K562 (cell line): ENCODE measurements at regions not wholly inside any gene's neighbourhood (a gene's known extent, or its start where the extent isn't known, plus 50 kb on each side); places are given as distances from the start of the nearest gene placed in this dataset.

ENCODE experiments used
- ARID1B ChIP-seq: fragments of 450-650 bp; IDR thresholded peaks from 2 replicates; pipeline ENCODE4 v1.6.1; 2016; ENCODE audit warnings: antibody characterized with exemption, mild to moderate bottlenecking, inconsistent platforms
- ASH1L ChIP-seq: fragments of 450-650 bp; IDR thresholded peaks from 2 replicates; pipeline ENCODE4 v1.6.1; 2018; ENCODE audit warnings: borderline replicate concordance, mild to moderate bottlenecking, low read depth; ENCODE audit not compliant: partially characterized antibody
- BMI1 ChIP-seq: fragments of 150-350 bp; IDR thresholded peaks from 2 replicates; pipeline ENCODE4 v1.6.1; 2014; ENCODE audit warnings: low read length
- CEBPG ChIP-seq, 3 experiments: fragments of 200-800 bp in 1 of 3; sonication (Bioruptor generic) in 1 of 3; sonication (generic) in 1 of 3; formaldehyde crosslinking in 1 of 3; IDR thresholded peaks in 2 of 3; conservative IDR thresholded peaks in 1 of 3; 2 replicates each; pipeline versions ENCODE4 v1.6.1 to v1.8.0; 2016 to 2022; ENCODE audit warnings: missing compliant biosample characterization in 2 of 3, missing genetic modification characterization in 2 of 3, mild to moderate bottlenecking in 1 of 3, missing genetic modification reagents in 1 of 3
- FIP1L1 ChIP-seq: fragments of 200-400 bp; formaldehyde crosslinking; IDR thresholded peaks from 2 replicates; pipeline ENCODE4 v1.6.1; 2018; ENCODE audit warnings: mild to moderate bottlenecking, low read depth, low read length; ENCODE audit not compliant: poor library complexity, severe bottlenecking
- FOXM1 ChIP-seq, 2 experiments: fragments of 450-650 bp in 1 of 2; sonication (generic) in 1 of 2; formaldehyde crosslinking in 1 of 2; IDR thresholded peaks; 2 replicates each; pipeline versions ENCODE4 v1.6.1 to v1.9.0; 2017 to 2022; ENCODE audit warnings: low read depth in 2 of 2, mild to moderate bottlenecking in 2 of 2, missing genetic modification reagents in 1 of 2, moderate library complexity in 1 of 2
- GATA2 ChIP-seq: sonication (generic); formaldehyde crosslinking; IDR thresholded peaks from 2 replicates; pipeline ENCODE4 v1.4.0; 2020; ENCODE audit warnings: mild to moderate bottlenecking, missing genetic modification reagents
- HLTF ChIP-seq: fragments of 450-650 bp; IDR thresholded peaks from 2 replicates; pipeline ENCODE4 v1.6.1; 2016
- HMG20B ChIP-seq: fragments of 250-450 bp; sonication (Bioruptor Pico); IDR thresholded peaks from 2 replicates; pipeline ENCODE4 v1.5.0; 2021; ENCODE audit warnings: mild to moderate bottlenecking
- KAT8 ChIP-seq: fragments of 450-650 bp; IDR thresholded peaks from 2 replicates; pipeline ENCODE4 v1.6.1; 2016; ENCODE audit warnings: low read depth, mild to moderate bottlenecking
- MAZ ChIP-seq, 2 experiments: fragments of 450-650 bp in 1 of 2; sonication (generic) in 1 of 2; formaldehyde crosslinking; IDR thresholded peaks in 1 of 2; conservative IDR thresholded peaks in 1 of 2; 2 replicates each; pipeline versions ENCODE4 v1.4.0 to v1.5.0; 2020; ENCODE audit warnings: mild to moderate bottlenecking in 1 of 2, missing genetic modification reagents in 1 of 2
- NBN ChIP-seq: fragments of 450-650 bp; IDR thresholded peaks from 2 replicates; pipeline ENCODE4 v1.6.1; 2016; ENCODE audit warnings: low read depth, mild to moderate bottlenecking
- NELFE ChIP-seq: IDR thresholded peaks from 2 replicates; pipeline ENCODE4 v1.6.1; 2011; ENCODE audit warnings: mild to moderate bottlenecking; ENCODE audit not compliant: insufficient read depth, insufficient read length
- NR4A1 ChIP-seq, 2 experiments: fragments of 250-450 bp in 1 of 2; fragments of 450-650 bp in 1 of 2; sonication (Bioruptor Pico) in 1 of 2; IDR thresholded peaks; 2 replicates each; pipeline versions ENCODE4 v1.4.0 to v1.6.1; 2016 to 2020; ENCODE audit warnings: mild to moderate bottlenecking in 2 of 2, missing compliant biosample characterization in 1 of 2, missing genetic modification characterization in 1 of 2, moderate library complexity in 1 of 2
- PCBP2 ChIP-seq: fragments of 200-400 bp; formaldehyde crosslinking; IDR thresholded peaks from 2 replicates; pipeline ENCODE4 v1.6.1; 2018; ENCODE audit warnings: low read length, low read depth, mild to moderate bottlenecking, moderate library complexity; ENCODE audit not compliant: poor library complexity, severe bottlenecking
- POLR2A ChIP-seq: fragments of 450-650 bp; conservative IDR thresholded peaks from 2 replicates; pipeline ENCODE4 v1.6.1; 2016
- RAD51 ChIP-seq: fragments of 450-650 bp; IDR thresholded peaks from 2 replicates; pipeline ENCODE4 v1.7.1; 2016; ENCODE audit warnings: low read depth, mild to moderate bottlenecking, borderline replicate concordance
- SMARCC2 ChIP-seq: fragments of 450-650 bp; IDR thresholded peaks from 2 replicates; pipeline ENCODE4 v1.6.1; 2017; ENCODE audit warnings: antibody characterized with exemption, moderate library complexity, mild to moderate bottlenecking, low read depth
- SPI1 ChIP-seq: IDR thresholded peaks from 2 replicates; pipeline ENCODE4 v1.6.1; 2011; ENCODE audit warnings: low read depth, low read length, control low read depth, borderline replicate concordance
- TAF1 ChIP-seq: IDR thresholded peaks from 2 replicates; pipeline ENCODE4 v1.6.1; 2011; ENCODE audit warnings: mild to moderate bottlenecking, low read length, moderate library complexity; ENCODE audit not compliant: insufficient read depth, control insufficient read depth, severe bottlenecking; ENCODE audit errors: extremely low read depth
- WHSC1 ChIP-seq: IDR thresholded peaks from one replicate; pipeline ENCODE4 v1.6.1; 2012; ENCODE audit warnings: low read length, control low read depth, inconsistent platforms
- ZNF57 ChIP-seq: fragments of 450-650 bp; formaldehyde crosslinking; IDR thresholded peaks from 2 replicates; pipeline ENCODE4 v1.4.0; 2020; ENCODE audit warnings: mild to moderate bottlenecking, moderate library complexity
- TF ChIP-seq, protein P1 (sequence below): sonication (generic); formaldehyde crosslinking; IDR thresholded peaks from 2 replicates; pipeline ENCODE4 v1.8.0; 2022; ENCODE audit warnings: missing genetic modification reagents, mild to moderate bottlenecking, borderline replicate concordance
- TF ChIP-seq, protein P2 (sequence below): sonication (generic); formaldehyde crosslinking; IDR thresholded peaks from 2 replicates; pipeline ENCODE4 v1.8.1; 2022; ENCODE audit warnings: missing genetic modification reagents
- TF ChIP-seq, protein P3 (sequence below): fragments of 450-650 bp; formaldehyde crosslinking; IDR thresholded peaks from 2 replicates; pipeline ENCODE4 v1.4.0; 2020; ENCODE audit warnings: mild to moderate bottlenecking, moderate library complexity

DNA sequence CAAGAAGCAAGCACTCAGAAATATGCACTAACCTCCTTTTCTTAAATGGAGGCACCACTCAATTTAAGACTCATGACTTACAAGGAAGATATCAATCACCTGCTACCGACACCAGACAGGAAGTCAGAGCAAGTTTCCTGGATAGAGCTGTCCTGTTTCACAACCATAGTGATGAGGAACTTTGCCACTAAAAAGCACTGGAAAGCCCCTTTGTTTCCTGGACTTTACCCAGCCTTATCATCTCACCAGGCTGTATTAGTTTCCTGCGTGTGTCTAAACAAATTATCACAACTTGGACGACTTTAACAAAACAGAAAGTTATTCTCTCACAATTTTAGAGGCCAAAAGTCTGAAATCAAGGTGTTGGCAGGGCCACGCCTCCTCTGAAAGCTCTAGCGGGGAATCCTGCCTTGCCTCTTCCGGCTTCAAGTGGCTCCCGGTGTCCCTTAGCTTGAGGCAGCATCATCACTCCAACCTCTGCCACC, 253.8 kb upstream of the STXBP5 start (continued):
- TF ChIP-seq, protein P1, sequence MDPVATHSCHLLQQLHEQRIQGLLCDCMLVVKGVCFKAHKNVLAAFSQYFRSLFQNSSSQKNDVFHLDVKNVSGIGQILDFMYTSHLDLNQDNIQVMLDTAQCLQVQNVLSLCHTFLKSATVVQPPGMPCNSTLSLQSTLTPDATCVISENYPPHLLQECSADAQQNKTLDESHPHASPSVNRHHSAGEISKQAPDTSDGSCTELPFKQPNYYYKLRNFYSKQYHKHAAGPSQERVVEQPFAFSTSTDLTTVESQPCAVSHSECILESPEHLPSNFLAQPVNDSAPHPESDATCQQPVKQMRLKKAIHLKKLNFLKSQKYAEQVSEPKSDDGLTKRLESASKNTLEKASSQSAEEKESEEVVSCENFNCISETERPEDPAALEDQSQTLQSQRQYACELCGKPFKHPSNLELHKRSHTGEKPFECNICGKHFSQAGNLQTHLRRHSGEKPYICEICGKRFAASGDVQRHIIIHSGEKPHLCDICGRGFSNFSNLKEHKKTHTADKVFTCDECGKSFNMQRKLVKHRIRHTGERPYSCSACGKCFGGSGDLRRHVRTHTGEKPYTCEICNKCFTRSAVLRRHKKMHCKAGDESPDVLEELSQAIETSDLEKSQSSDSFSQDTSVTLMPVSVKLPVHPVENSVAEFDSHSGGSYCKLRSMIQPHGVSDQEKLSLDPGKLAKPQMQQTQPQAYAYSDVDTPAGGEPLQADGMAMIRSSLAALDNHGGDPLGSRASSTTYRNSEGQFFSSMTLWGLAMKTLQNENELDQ (CRISPR knock-in tag): no peak
- no peak for TF ChIP-seq POLR2A
- TF ChIP-seq NELFE: no peak
- TF ChIP-seq GATA2 (CRISPR knock-in tag): peak; percentile 47; the same call in 1 of the 2 replicates
- TF ChIP-seq, protein P2, sequence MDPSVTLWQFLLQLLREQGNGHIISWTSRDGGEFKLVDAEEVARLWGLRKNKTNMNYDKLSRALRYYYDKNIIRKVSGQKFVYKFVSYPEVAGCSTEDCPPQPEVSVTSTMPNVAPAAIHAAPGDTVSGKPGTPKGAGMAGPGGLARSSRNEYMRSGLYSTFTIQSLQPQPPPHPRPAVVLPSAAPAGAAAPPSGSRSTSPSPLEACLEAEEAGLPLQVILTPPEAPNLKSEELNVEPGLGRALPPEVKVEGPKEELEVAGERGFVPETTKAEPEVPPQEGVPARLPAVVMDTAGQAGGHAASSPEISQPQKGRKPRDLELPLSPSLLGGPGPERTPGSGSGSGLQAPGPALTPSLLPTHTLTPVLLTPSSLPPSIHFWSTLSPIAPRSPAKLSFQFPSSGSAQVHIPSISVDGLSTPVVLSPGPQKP (CRISPR knock-in tag): no peak
- no peak for TF ChIP-seq MAZ (CRISPR knock-in tag; conservative IDR thresholded peaks at IDR 0.05 in 1 of 2, IDR thresholded peaks at IDR 0.05 in 1 of 2)
- TF ChIP-seq HLTF: no peak
- no peak for TF ChIP-seq ZNF57 (CRISPR knock-in tag)
- no peak for TF ChIP-seq TAF1
- TF ChIP-seq FOXM1 (IDR thresholded peaks at IDR 0.05; ENCODE audit: low read depth): no peak
- no peak for TF ChIP-seq FOXM1 (CRISPR knock-in tag; IDR thresholded peaks at IDR 0.05; ENCODE audit: low read depth)
- peak; percentile 45; the same call in 1 of the 2 replicates for TF ChIP-seq ARID1B
- TF ChIP-seq PCBP2: no peak
- TF ChIP-seq SPI1: peak; percentile 48; the same call in 1 of the 2 replicates
- no peak for TF ChIP-seq NBN
- no peak for TF ChIP-seq ASH1L
- no peak for TF ChIP-seq WHSC1
- no peak for TF ChIP-seq SMARCC2
- TF ChIP-seq HMG20B (CRISPR knock-in tag): no peak
- TF ChIP-seq, protein P3, sequence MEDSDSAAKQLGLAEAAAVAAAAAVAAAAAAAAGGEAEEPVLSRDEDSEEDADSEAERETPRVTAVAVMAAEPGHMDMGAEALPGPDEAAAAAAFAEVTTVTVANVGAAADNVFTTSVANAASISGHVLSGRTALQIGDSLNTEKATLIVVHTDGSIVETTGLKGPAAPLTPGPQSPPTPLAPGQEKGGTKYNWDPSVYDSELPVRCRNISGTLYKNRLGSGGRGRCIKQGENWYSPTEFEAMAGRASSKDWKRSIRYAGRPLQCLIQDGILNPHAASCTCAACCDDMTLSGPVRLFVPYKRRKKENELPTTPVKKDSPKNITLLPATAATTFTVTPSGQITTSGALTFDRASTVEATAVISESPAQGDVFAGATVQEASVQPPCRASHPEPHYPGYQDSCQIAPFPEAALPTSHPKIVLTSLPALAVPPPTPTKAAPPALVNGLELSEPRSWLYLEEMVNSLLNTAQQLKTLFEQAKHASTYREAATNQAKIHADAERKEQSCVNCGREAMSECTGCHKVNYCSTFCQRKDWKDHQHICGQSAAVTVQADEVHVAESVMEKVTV (CRISPR knock-in tag): no peak
- TF ChIP-seq NR4A1 (CRISPR knock-in tag; IDR thresholded peaks at IDR 0.05): no peak
- no peak for TF ChIP-seq NR4A1 (tag; IDR thresholded peaks at IDR 0.05)
- no peak for TF ChIP-seq RAD51
- no peak for TF ChIP-seq FIP1L1
- TF ChIP-seq BMI1: no peak
- TF ChIP-seq CEBPG (CRISPR knock-in tag; IDR thresholded peaks at IDR 0.05): no peak
- TF ChIP-seq CEBPG (tag; conservative IDR thresholded peaks at IDR 0.05 in 1 of 2, IDR thresholded peaks at IDR 0.05 in 1 of 2): peak; percentile 56 to 58; a peak in 3 of 4 replicates
- TF ChIP-seq KAT8: no peak
